Muscle of leg (tissue), 3 donors: ENCODE measurements at regions not wholly inside any gene's neighbourhood (a gene's known extent, or its start where the extent isn't known, plus 50 kb on each side); places are given as distances from the start of the nearest gene placed in this dataset.

Source experiments
- DNase-seq: peaks from one replicate; pipeline ENCODE4 v3.0.0; 2013
- H3K27ac ChIP-seq: one replicate; pipeline ENCODE4 v1.5.1; 2013; ENCODE audit warnings: mild to moderate bottlenecking, low read length, control low read depth
- H3K27me3 ChIP-seq: one replicate; pipeline ENCODE4 v1.6.1; 2013; ENCODE audit warnings: low read length; ENCODE audit not compliant: control insufficient read depth, insufficient read depth
- H3K36me3 ChIP-seq: one replicate; pipeline ENCODE4 v1.6.1; 2013; ENCODE audit warnings: low read length; ENCODE audit not compliant: control insufficient read depth, insufficient read depth
- H3K4me1 ChIP-seq: one replicate; pipeline ENCODE4 v1.6.1; 2013; ENCODE audit warnings: low read length; ENCODE audit not compliant: control insufficient read depth, insufficient read depth
- H3K4me3 ChIP-seq: one replicate; pipeline ENCODE4 v1.5.1; 2013; ENCODE audit warnings: low read length, control low read depth
- H3K9me3 ChIP-seq: replicated peaks from 2 replicates; pipeline ENCODE4 v1.6.1; 2013; ENCODE audit warnings: low read depth, low read length; ENCODE audit not compliant: control insufficient read depth
- WGBS: methylation state at CpG from one replicate; pipeline ENCODE4 v1.1.5; 2013; ENCODE audit warnings: missing lambda C conversion rate; ENCODE audit not compliant: insufficient coverage; 5-methylcytosine and 5-hydroxymethylcytosine counted together

GRCh38 chr3:26558257-26558656 is 64.3 kb upstream of the LRRC3B start:
- H3K9me3 ChIP-seq: no peaks in the 10 kb centered on the region
- no peak overlapping the region for H3K4me3 ChIP-seq
- no peaks in the 10 kb centered on the region for H3K4me1 ChIP-seq
- no peaks in the 10 kb centered on the region for H3K36me3 ChIP-seq
- H3K27me3 ChIP-seq: no peaks in the 10 kb centered on the region
- DNase-seq: no peak
- no peak overlapping the region for H3K27ac ChIP-seq
- WGBS: no CpG with 5 or more reads among the region's 1 CpG

GRCh38 chr3:26559227-26559626 is 63.3 kb upstream of the LRRC3B start:
- DNase-seq: peak; percentile 51
- H3K27ac ChIP-seq: no peak overlapping the region
- H3K4me1 ChIP-seq: no peaks in the 10 kb centered on the region
- H3K9me3 ChIP-seq: no peaks in the 10 kb centered on the region
- H3K27me3 ChIP-seq: no peaks in the 10 kb centered on the region
- no peak overlapping the region for H3K4me3 ChIP-seq
- WGBS: no CpG with 5 or more reads among the region's 3 CpGs
- no peaks in the 10 kb centered on the region for H3K36me3 ChIP-seq

- no peak overlapping the region for H3K4me3 ChIP-seq
- no peaks in the 10 kb centered on the region for H3K9me3 ChIP-seq
- WGBS: no CpG with 5 or more reads among the region's 1 CpG
- H3K27ac ChIP-seq: no peak overlapping the region
- DNase-seq: no peak
- no peaks in the 10 kb centered on the region for H3K27me3 ChIP-seq
- H3K4me1 ChIP-seq: no peaks in the 10 kb centered on the region
- no peaks in the 10 kb centered on the region for H3K36me3 ChIP-seq
Measured at GRCh38 chr3:26560081-26560480, 62.5 kb upstream of the LRRC3B start.

GRCh38 chr3:26562021-26562768 is 60.4 kb upstream of the LRRC3B start:
- H3K4me3 ChIP-seq: no peak overlapping the region
- H3K4me1 ChIP-seq: no peaks in the 10 kb centered on the region
- DNase-seq: peak; percentile 48
- H3K27me3 ChIP-seq: no peaks in the 10 kb centered on the region
- no CpG with 5 or more reads among the region's 3 CpGs for WGBS
- H3K36me3 ChIP-seq: no peaks in the 10 kb centered on the region
- H3K9me3 ChIP-seq: no peaks in the 10 kb centered on the region
- H3K27ac ChIP-seq: no peak overlapping the region
